OCI-LY3 (cell line): ENCODE measurements at regions not wholly inside any gene's neighbourhood (a gene's known extent, or its start where the extent isn't known, plus 50 kb on each side); places are given as distances from the start of the nearest gene placed in this dataset.

Experiments
- CTCF ChIP-seq: fragments of 200-600, 300-600 bp; sonication (generic); IDR thresholded peaks from 2 replicates; pipeline ENCODE4 v1.5.1; 2014; ENCODE audit warnings: antibody characterized with exemption, low read length, low read depth
- EZH2phosphoT487 ChIP-seq: fragments of 200-600 bp; shearing (Covaris generic); IDR thresholded peaks from 2 replicates; pipeline ENCODE4 v1.6.1; 2018; ENCODE audit warnings: antibody characterized with exemption, mixed run types, low read depth

- TF ChIP-seq CTCF, result no peak
- TF ChIP-seq EZH2phosphoT487, result no peak
These were observed 60.9 kb upstream of the TENM4 start for GRCh38 chr11:79501707-79502106.
